ENCODE measurements at regions not wholly inside any gene's neighbourhood (a gene's known extent, or its start where the extent isn't known, plus 50 kb on each side); places are given as distances from the start of the nearest gene placed in this dataset.

DNA sequence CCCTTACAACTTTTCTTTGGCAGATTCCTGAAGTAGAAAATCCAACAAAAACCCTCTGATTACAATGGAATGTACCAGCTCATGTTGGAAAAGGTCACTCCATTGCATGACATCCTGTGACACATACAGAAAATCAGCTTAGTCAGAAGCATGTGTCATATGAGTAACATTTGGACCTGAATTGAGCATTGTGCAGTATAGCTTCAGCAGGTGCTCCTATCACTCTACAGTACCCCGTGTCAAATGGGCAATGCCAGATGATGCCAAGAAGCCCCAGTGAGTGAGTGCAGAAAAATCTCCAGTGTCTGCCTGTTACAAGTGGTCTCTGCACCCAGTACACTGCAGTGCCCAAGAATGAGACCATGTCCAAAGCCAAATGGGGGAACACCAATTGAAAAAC, 129.7 kb upstream of the RUNX1 start:
- CTCF ChIA-PET, result no interaction called here
- POLR2A ChIA-PET, result no interaction called here
- 22% methylated on average over 1 of the region's 1 CpG for WGBS (ENCODE audit: low lambda C conversion rate)

DNA sequence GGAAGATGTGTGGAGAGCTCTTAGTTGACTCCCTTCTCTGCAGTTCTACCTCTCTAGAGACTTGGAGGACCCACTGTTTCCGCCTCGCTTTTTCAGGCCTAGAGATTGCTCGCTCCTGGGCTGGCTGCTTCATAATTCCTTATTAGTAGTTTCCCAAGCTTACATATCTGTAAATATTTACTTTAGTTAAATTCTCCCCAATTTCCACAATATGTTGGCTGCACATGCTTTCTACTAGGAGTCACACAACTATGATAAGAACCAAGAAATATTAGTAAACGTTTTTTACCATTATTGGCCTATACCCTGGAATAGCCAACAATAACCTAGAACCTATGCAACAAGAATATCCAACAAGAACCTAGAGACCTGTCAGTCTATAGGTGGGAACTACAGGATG, 129.0 kb upstream of the RUNX1 start:
- Histone ChIP-seq H3K79me2 (ENCODE audit: insufficient read depth) (no peaks in the 10 kb centered on the region), H3K4me2 (no peak overlapping the region), H3F3A (replicated peaks; ENCODE audit: insufficient read depth) (peaks cover 6% of the 10 kb centered on the region), H4K20me1 (ENCODE audit: insufficient read depth) (no peaks in the 10 kb centered on the region), H3K4me3 (ENCODE audit: low read depth in 2 of 2, low read length in 1 of 2) (no peak overlapping the region), H3K9me3 (no peaks in the 10 kb centered on the region), H3K9me2 (no peaks in the 10 kb centered on the region), H3K4me1 (ENCODE audit: control insufficient read depth in 1 of 2, insufficient read depth in 2 of 2, low read depth in 1 of 2, low read length in 1 of 2) (no peaks in the 10 kb centered on the region; a peak in 1 of 4 replicates), H3K27me3 (ENCODE audit: insufficient read depth) (no peaks in the 10 kb centered on the region), H3K27ac (ENCODE audit: low read depth in 2 of 2, low read length in 1 of 2) (no peak overlapping the region), H2AFZ (ENCODE audit: low read depth) (no peak overlapping the region), H3K9ac (no peak overlapping the region), H3K36me3 (replicated peaks in 1 of 2; ENCODE audit: control insufficient read depth in 1 of 2, insufficient read depth in 2 of 2, low read length in 1 of 2) (no peaks in the 10 kb centered on the region)
- TF ChIP-seq TCF12 (IDR thresholded peaks at IDR 0.05), result no peak
- no peak for TF ChIP-seq JUND (IDR thresholded peaks at IDR 0.05)
- no peak for TF ChIP-seq EZH2phosphoT487 (IDR thresholded peaks at IDR 0.05; ENCODE audit: borderline replicate concordance, low read depth)
- TF ChIP-seq YY1 (IDR thresholded peaks at IDR 0.05; ENCODE audit: low read depth), result no peak
- TF ChIP-seq, protein P1, sequence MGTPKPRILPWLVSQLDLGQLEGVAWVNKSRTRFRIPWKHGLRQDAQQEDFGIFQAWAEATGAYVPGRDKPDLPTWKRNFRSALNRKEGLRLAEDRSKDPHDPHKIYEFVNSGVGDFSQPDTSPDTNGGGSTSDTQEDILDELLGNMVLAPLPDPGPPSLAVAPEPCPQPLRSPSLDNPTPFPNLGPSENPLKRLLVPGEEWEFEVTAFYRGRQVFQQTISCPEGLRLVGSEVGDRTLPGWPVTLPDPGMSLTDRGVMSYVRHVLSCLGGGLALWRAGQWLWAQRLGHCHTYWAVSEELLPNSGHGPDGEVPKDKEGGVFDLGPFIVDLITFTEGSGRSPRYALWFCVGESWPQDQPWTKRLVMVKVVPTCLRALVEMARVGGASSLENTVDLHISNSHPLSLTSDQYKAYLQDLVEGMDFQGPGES (IDR thresholded peaks at IDR 0.05; ENCODE audit: low read depth, low read length), result no peak
- TF ChIP-seq, protein P2, sequence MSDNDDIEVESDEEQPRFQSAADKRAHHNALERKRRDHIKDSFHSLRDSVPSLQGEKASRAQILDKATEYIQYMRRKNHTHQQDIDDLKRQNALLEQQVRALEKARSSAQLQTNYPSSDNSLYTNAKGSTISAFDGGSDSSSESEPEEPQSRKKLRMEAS (IDR thresholded peaks at IDR 0.05; ENCODE audit: low read depth), result no peak
- TF ChIP-seq ELF1 (IDR thresholded peaks at IDR 0.05), result no peak
- no peak for TF ChIP-seq FOSL2 (IDR thresholded peaks at IDR 0.05; ENCODE audit: borderline replicate concordance, low read depth)
- TF ChIP-seq, protein P3, sequence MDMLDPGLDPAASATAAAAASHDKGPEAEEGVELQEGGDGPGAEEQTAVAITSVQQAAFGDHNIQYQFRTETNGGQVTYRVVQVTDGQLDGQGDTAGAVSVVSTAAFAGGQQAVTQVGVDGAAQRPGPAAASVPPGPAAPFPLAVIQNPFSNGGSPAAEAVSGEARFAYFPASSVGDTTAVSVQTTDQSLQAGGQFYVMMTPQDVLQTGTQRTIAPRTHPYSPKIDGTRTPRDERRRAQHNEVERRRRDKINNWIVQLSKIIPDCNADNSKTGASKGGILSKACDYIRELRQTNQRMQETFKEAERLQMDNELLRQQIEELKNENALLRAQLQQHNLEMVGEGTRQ (IDR thresholded peaks at IDR 0.05; ENCODE audit: borderline replicate concordance, low read depth, low read length), result no peak
- no peak for TF ChIP-seq TEAD4 (IDR thresholded peaks at IDR 0.05; ENCODE audit: borderline replicate concordance, insufficient read depth)
- no peak for TF ChIP-seq SIN3A (IDR thresholded peaks at IDR 0.05; ENCODE audit: borderline replicate concordance, low read depth, low read length)
- TF ChIP-seq TAF1 (IDR thresholded peaks at IDR 0.05; ENCODE audit: borderline replicate concordance, low read depth, low read length), result no peak
- TF ChIP-seq REST (IDR thresholded peaks at IDR 0.05; ENCODE audit: low read depth, low read length), result no peak
- no peak for TF ChIP-seq GATA2 (CRISPR knock-in tag; IDR thresholded peaks at IDR 0.05)
- no peak for TF ChIP-seq RCOR1 (IDR thresholded peaks at IDR 0.05; ENCODE audit: low read length)
- no peak for TF ChIP-seq SMC3 (IDR thresholded peaks at IDR 0.05; ENCODE audit: low read depth, low read length)
- TF ChIP-seq, protein P4, sequence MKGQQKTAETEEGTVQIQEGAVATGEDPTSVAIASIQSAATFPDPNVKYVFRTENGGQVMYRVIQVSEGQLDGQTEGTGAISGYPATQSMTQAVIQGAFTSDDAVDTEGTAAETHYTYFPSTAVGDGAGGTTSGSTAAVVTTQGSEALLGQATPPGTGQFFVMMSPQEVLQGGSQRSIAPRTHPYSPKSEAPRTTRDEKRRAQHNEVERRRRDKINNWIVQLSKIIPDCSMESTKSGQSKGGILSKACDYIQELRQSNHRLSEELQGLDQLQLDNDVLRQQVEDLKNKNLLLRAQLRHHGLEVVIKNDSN (IDR thresholded peaks at IDR 0.05; ENCODE audit: borderline replicate concordance, low read depth), result no peak
- TF ChIP-seq, protein P5, sequence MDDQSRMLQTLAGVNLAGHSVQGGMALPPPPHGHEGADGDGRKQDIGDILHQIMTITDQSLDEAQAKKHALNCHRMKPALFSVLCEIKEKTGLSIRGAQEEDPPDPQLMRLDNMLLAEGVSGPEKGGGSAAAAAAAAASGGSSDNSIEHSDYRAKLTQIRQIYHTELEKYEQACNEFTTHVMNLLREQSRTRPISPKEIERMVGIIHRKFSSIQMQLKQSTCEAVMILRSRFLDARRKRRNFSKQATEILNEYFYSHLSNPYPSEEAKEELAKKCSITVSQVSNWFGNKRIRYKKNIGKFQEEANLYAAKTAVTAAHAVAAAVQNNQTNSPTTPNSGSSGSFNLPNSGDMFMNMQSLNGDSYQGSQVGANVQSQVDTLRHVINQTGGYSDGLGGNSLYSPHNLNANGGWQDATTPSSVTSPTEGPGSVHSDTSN (IDR thresholded peaks at IDR 0.05), result no peak
- ChIA-PET POLR2A (no interaction called here), CTCF (no interaction called here)
- 81% methylated on average over 4 of the region's 4 CpGs for WGBS (ENCODE audit: low lambda C conversion rate)
- no peak for DNase-seq

More for the DNA sequence above, 129.7 kb upstream of the RUNX1 start:
- Histone ChIP-seq H2AFZ (ENCODE audit: low read depth) (no peak overlapping the region), H3K27ac (ENCODE audit: low read depth in 2 of 2, low read length in 1 of 2) (no peak overlapping the region), H3K27me3 (ENCODE audit: insufficient read depth) (no peaks in the 10 kb centered on the region), H3K9me3 (no peaks in the 10 kb centered on the region), H3K9me2 (no peaks in the 10 kb centered on the region), H3K9ac (no peak overlapping the region), H3F3A (replicated peaks; ENCODE audit: insufficient read depth) (peaks cover 6% of the 10 kb centered on the region), H3K4me2 (no peak overlapping the region), H4K20me1 (ENCODE audit: insufficient read depth) (no peaks in the 10 kb centered on the region), H3K79me2 (ENCODE audit: insufficient read depth) (no peaks in the 10 kb centered on the region), H3K36me3 (replicated peaks in 1 of 2; ENCODE audit: control insufficient read depth in 1 of 2, insufficient read depth in 2 of 2, low read length in 1 of 2) (no peaks in the 10 kb centered on the region), H3K4me3 (ENCODE audit: low read depth in 2 of 2, low read length in 1 of 2) (no peak overlapping the region), H3K4me1 (ENCODE audit: control insufficient read depth in 1 of 2, insufficient read depth in 2 of 2, low read depth in 1 of 2, low read length in 1 of 2) (no peaks in the 10 kb centered on the region; a peak in 1 of 4 replicates)
- no peak for DNase-seq
- no peak for TF ChIP-seq MEF2A (IDR thresholded peaks at IDR 0.05; ENCODE audit: borderline replicate concordance, low read depth)
- peak; percentile 42; the same call in 1 of the 2 replicates for TF ChIP-seq FOSL2 (IDR thresholded peaks at IDR 0.05; ENCODE audit: borderline replicate concordance, low read depth)

Data from SK-N-SH (cell line).